ENCODE measurements at regions not wholly inside any gene's neighbourhood (a gene's known extent, or its start where the extent isn't known, plus 50 kb on each side); places are given as distances from the start of the nearest gene placed in this dataset.

GRCh38 chr2:38505779-38506178, 96.9 kb downstream of the HNRNPLL start:
- no peak for ATAC-seq
- H3K4me2 ChIP-seq (ENCODE audit: low read length), result no peak overlapping the region
- intact Hi-C loops (cut with micrococcal nuclease), result loop anchor here (10.0 kb wide), 1 partner anchor 611 kb away; no protein-coding TSS in a partner anchor
- BruUV-seq (replicated peaks), result no TSS peak
- no peaks in the 10 kb centered on the region for H3K9me3 ChIP-seq (ENCODE audit: control insufficient read depth in 1 of 2, insufficient read depth in 1 of 2, low read depth in 1 of 2, low read length in 2 of 2)
- no peak for DNase-seq (ENCODE audit: low read depth, low spot score)
- no peak overlapping the region for H3K27ac ChIP-seq (ENCODE audit: low read depth, low read length)
- H3K79me2 ChIP-seq (ENCODE audit: insufficient read depth, low read length), result no peaks in the 10 kb centered on the region
- no peak for TF ChIP-seq MAX (IDR thresholded peaks at IDR 0.05)
- H3K36me3 ChIP-seq (ENCODE audit: control insufficient read depth in 1 of 2, insufficient read depth in 2 of 2, low read length in 2 of 2), result no peaks in the 10 kb centered on the region
- H2AFZ ChIP-seq (ENCODE audit: low read depth, low read length, poor library complexity, severe bottlenecking), result no peak overlapping the region
- no peak overlapping the region for H3K9ac ChIP-seq (ENCODE audit: low read length)
- H3K9me2 ChIP-seq (ENCODE audit: insufficient read depth), result no peaks in the 10 kb centered on the region
- RAD21 ChIA-PET (ENCODE audit: low non-redundant PET in 1 of 2, low total read pairs in 2 of 2, uncharacterized antibody in 2 of 2, unreplicated experiment in 2 of 2), result no interaction called here
- POLR2A ChIA-PET, result no interaction called here
- H3K27me3 ChIP-seq (ENCODE audit: insufficient read depth, low read length), result no peaks in the 10 kb centered on the region
- H3K4me1 ChIP-seq (ENCODE audit: control insufficient read depth in 1 of 2, insufficient read depth in 2 of 2, low read length in 2 of 2), result peaks cover 8 to 17% of the 10 kb centered on the region in 2 experiments; a peak in 3 of 4 replicates
- CTCF ChIA-PET, result no interaction called here
- no peak overlapping the region for H3K4me3 ChIP-seq (replicated peaks in 1 of 2; ENCODE audit: low read depth in 1 of 2, low read length in 2 of 2)
- no peaks in the 10 kb centered on the region for H4K20me1 ChIP-seq (ENCODE audit: insufficient read depth)

DNA sequence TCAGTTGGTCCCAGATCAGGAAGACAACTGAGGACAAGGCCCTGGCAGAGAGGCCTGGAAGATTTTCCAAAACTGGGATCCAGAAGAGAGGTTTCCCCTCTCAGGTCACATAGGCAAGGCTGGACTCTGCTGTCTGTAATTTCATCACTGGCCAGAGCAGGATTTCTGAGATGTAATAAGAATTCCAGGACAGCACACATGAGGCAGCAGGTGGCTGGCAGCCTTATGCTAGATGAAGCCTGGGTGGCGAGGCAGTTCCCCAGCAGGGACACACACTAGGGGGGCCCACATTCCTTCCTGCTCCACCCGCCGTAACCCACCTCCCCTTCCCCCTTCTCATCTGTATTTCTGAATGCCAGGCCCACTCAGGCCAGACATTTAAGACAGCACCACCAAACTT, 98.6 kb downstream of the HNRNPLL start:
- Histone ChIP-seq H3K27ac (ENCODE audit: low read depth, low read length) (no peak overlapping the region), H3K4me3 (replicated peaks in 1 of 2; ENCODE audit: low read depth in 1 of 2, low read length in 2 of 2) (no peak overlapping the region), H3K9ac (ENCODE audit: low read length) (no peak overlapping the region), H2AFZ (ENCODE audit: low read depth, low read length, poor library complexity, severe bottlenecking) (no peak overlapping the region), H3K4me2 (ENCODE audit: low read length) (no peak overlapping the region), H3K4me1 (ENCODE audit: control insufficient read depth in 1 of 2, insufficient read depth in 2 of 2, low read length in 2 of 2) (peaks cover 4 to 8% of the 10 kb centered on the region in 2 experiments; a peak in 3 of 4 replicates), H4K20me1 (ENCODE audit: insufficient read depth) (no peaks in the 10 kb centered on the region), H3K79me2 (ENCODE audit: insufficient read depth, low read length) (no peaks in the 10 kb centered on the region), H3K27me3 (ENCODE audit: insufficient read depth, low read length) (no peaks in the 10 kb centered on the region), H3K36me3 (ENCODE audit: control insufficient read depth in 1 of 2, insufficient read depth in 2 of 2, low read length in 2 of 2) (no peaks in the 10 kb centered on the region), H3K9me3 (ENCODE audit: control insufficient read depth in 1 of 2, insufficient read depth in 1 of 2, low read depth in 1 of 2, low read length in 2 of 2) (no peaks in the 10 kb centered on the region), H3K9me2 (ENCODE audit: insufficient read depth) (no peaks in the 10 kb centered on the region)
- ChIA-PET POLR2A (no interaction called here), CTCF (no interaction called here), RAD21 (ENCODE audit: low non-redundant PET in 1 of 2, low total read pairs in 2 of 2, uncharacterized antibody in 2 of 2, unreplicated experiment in 2 of 2) (no interaction called here)
- no peak for TF ChIP-seq POLR2A (IDR thresholded peaks at IDR 0.05; ENCODE audit: borderline replicate concordance, extremely low read depth, insufficient read depth, insufficient read length)
- TF ChIP-seq CEBPB (IDR thresholded peaks at IDR 0.05; ENCODE audit: low read depth), result no peak
- no peak for TF ChIP-seq EZH2phosphoT487 (IDR thresholded peaks at IDR 0.05; ENCODE audit: borderline replicate concordance)
- intact Hi-C loops (cut with micrococcal nuclease), result loop anchor here (10.0 kb wide), 1 partner anchor 609 kb away; no protein-coding TSS in a partner anchor
- DNase-seq (ENCODE audit: low read depth, low spot score) (no peak), ATAC-seq (no peak)
- no TSS peak for BruUV-seq (replicated peaks)
